ENCODE measurements at regions not wholly inside any gene's neighbourhood (a gene's known extent, or its start where the extent isn't known, plus 50 kb on each side); places are given as distances from the start of the nearest gene placed in this dataset.
A peak's percentile ranks its signal among the peaks of the same experiment; 100 is the strongest.
"Not testable (repeated sequence)": the region's sequence is repeated elsewhere in the genome, so short reads cannot be mapped to it uniquely, and the experiment has no call there.

GRCh38 chr2:126952216-126952615 lies 53.5 kb downstream of the TEX51 start:
- no peak for DNase-seq (ENCODE audit: low read depth in 1 of 2, low spot score in 1 of 2)

GRCh38 chr2:126953483-126953882 lies 54.8 kb downstream of the TEX51 start:
- DNase-seq (ENCODE audit: low read depth in 1 of 2, low spot score in 1 of 2) = no peak

- DNase-seq (ENCODE audit: low read depth in 1 of 2, low spot score in 1 of 2) = no peak
Measured at GRCh38 chr2:126954831-126955230, 56.1 kb downstream of the TEX51 start.

- DNase-seq (ENCODE audit: low read depth in 1 of 2, low spot score in 1 of 2) = not testable (repeated sequence)
Measured at GRCh38 chr2:126956773-126957172, 58.1 kb downstream of the TEX51 start.

GRCh38 chr2:126963390-126963789 lies 64.7 kb downstream of the TEX51 start:
- DNase-seq (ENCODE audit: low read depth in 1 of 2, low spot score in 1 of 2) = no peak

- no peak for DNase-seq (ENCODE audit: low read depth in 1 of 2, low spot score in 1 of 2)
Measured at GRCh38 chr2:126966601-126967000, 67.9 kb downstream of the TEX51 start.

GRCh38 chr2:126970583-126970982 lies 71.9 kb downstream of the TEX51 start:
- no peak for DNase-seq (ENCODE audit: low read depth in 1 of 2, low spot score in 1 of 2)

- no peak for DNase-seq (ENCODE audit: low read depth in 1 of 2, low spot score in 1 of 2)
Measured at GRCh38 chr2:126971162-126971480, 72.4 kb downstream of the TEX51 start.

- DNase-seq (ENCODE audit: low read depth in 1 of 2, low spot score in 1 of 2) = peak; percentile 29 to 45
Measured at GRCh38 chr2:126971481-126972278, 73.0 kb downstream of the TEX51 start.

GRCh38 chr2:126972279-126972626 lies 73.6 kb downstream of the TEX51 start:
- no peak for DNase-seq (ENCODE audit: low read depth in 1 of 2, low spot score in 1 of 2)

- DNase-seq (ENCODE audit: low read depth in 1 of 2, low spot score in 1 of 2) = no peak
Measured at GRCh38 chr2:126973745-126974144, 75.1 kb downstream of the TEX51 start.

GRCh38 chr2:126975671-126976655 lies 77.3 kb downstream of the TEX51 start:
- no peak for DNase-seq (ENCODE audit: low read depth in 1 of 2, low spot score in 1 of 2)

GRCh38 chr2:126976721-126977328 lies 78.1 kb downstream of the TEX51 start:
- no peak for DNase-seq (ENCODE audit: low read depth in 1 of 2, low spot score in 1 of 2)

GRCh38 chr2:126978333-126978732 lies 79.6 kb downstream of the TEX51 start:
- no peak for DNase-seq (ENCODE audit: low read depth in 1 of 2, low spot score in 1 of 2)

- DNase-seq (ENCODE audit: low read depth in 1 of 2, low spot score in 1 of 2) = no peak
Measured at GRCh38 chr2:126979039-126980003, 80.6 kb downstream of the TEX51 start.

GRCh38 chr2:126981476-126981875 lies 82.8 kb downstream of the TEX51 start:
- DNase-seq (ENCODE audit: low read depth in 1 of 2, low spot score in 1 of 2) = no peak

GRCh38 chr2:126982935-126983334 lies 84.2 kb downstream of the TEX51 start:
- DNase-seq (ENCODE audit: low read depth in 1 of 2, low spot score in 1 of 2) = no peak

- no peak for DNase-seq (ENCODE audit: low read depth in 1 of 2, low spot score in 1 of 2)
Measured at GRCh38 chr2:126986631-126987187, 88.0 kb downstream of the TEX51 start.

GRCh38 chr2:126988482-126988881 lies 89.8 kb downstream of the TEX51 start:
- no peak for DNase-seq (ENCODE audit: low read depth in 1 of 2, low spot score in 1 of 2)

GRCh38 chr2:126989064-126989463 lies 90.4 kb downstream of the TEX51 start:
- DNase-seq (ENCODE audit: low read depth in 1 of 2, low spot score in 1 of 2) = not testable (repeated sequence)
